Small intestine (tissue), 7 donors: ENCODE measurements at regions not wholly inside any gene's neighbourhood (a gene's known extent, or its start where the extent isn't known, plus 50 kb on each side); places are given as distances from the start of the nearest gene placed in this dataset.
A peak's percentile ranks its signal among the peaks of the same experiment; 100 is the strongest.

Source experiments
- DNase-seq, 2 donors: peaks; one replicate each; pipeline versions ENCODE4 v3.0.0 to v3.0.0-alpha.2; 2013
- FAIRE-seq: peaks from 2 replicates; lab custom pipeline; 2012; peaks lifted over from hg19 to GRCh38; lab: Jason Lieb, UNC
- H3K27ac ChIP-seq, 3 donors: one replicate each; pipeline ENCODE4 v1.5.1; 2013; ENCODE audit warnings: low read length in 2 of 3, mild to moderate bottlenecking in 2 of 3, control low read depth in 1 of 3, inconsistent platforms in 1 of 3, low read depth in 1 of 3, moderate library complexity in 1 of 3
- H3K27me3 ChIP-seq, 3 donors: one replicate each; pipeline ENCODE4 v1.6.1; 2013; ENCODE audit warnings: low read length in 3 of 3, inconsistent platforms in 1 of 3; ENCODE audit not compliant: control insufficient read depth in 3 of 3, insufficient read depth in 3 of 3
- H3K36me3 ChIP-seq, 3 donors: one replicate each; pipeline ENCODE4 v1.6.1; 2013; ENCODE audit warnings: low read length in 3 of 3, inconsistent platforms in 1 of 3, low read depth in 1 of 3, mild to moderate bottlenecking in 1 of 3, moderate library complexity in 1 of 3; ENCODE audit not compliant: control insufficient read depth in 3 of 3, insufficient read depth in 2 of 3
- H3K4me1 ChIP-seq, 3 donors: one replicate each; pipeline ENCODE4 v1.6.1; 2013; ENCODE audit warnings: low read length in 2 of 3, inconsistent platforms in 1 of 3, low read depth in 1 of 3, mild to moderate bottlenecking in 1 of 3, moderate library complexity in 1 of 3; ENCODE audit not compliant: control insufficient read depth in 3 of 3, insufficient read depth in 2 of 3
- H3K4me3 ChIP-seq, 3 donors: one replicate each; pipeline ENCODE4 v1.5.1; 2013; ENCODE audit warnings: low read length in 3 of 3, control low read depth in 1 of 3, inconsistent platforms in 1 of 3, low read depth in 1 of 3, mild to moderate bottlenecking in 1 of 3, moderate library complexity in 1 of 3
- H3K9me3 ChIP-seq, 2 donors: one replicate each; pipeline ENCODE4 v1.6.1; 2013; ENCODE audit warnings: low read depth in 1 of 2, low read length in 1 of 2; ENCODE audit not compliant: control insufficient read depth in 2 of 2, insufficient read depth in 1 of 2
- WGBS, 3 donors: extraction: QIAGEN DNeasy Blood & Tissue Kit; methylation state at CpG; one replicate each; pipeline ENCODE4 v1.1.7; 2013; 5-methylcytosine and 5-hydroxymethylcytosine counted together
- donor health status: healthy with polysubstance abuse.
- donor health status: control.
- donor health status: control.
- donor health status: Bipolar disorder and iron deficiency.
- donor health status: healthy.

DNA sequence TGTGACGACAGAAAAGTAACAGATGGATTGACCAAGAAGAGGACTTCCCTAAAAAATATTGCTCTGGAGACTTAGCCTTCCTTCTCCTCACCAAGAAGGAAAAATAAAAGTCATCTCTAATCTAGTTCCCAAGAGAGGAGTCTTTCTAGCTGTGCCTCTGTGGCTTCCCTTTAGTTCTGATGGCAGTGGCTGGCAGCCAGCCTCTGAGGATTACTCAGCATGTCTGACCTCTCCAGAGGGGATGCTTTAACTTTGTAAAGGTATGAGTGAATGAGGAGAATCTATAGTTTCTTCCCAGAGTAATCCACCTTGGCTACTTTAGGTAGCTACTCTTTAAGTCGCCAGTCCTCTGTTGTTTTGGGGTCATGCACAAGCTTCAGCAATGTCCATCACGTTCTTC, 163.9 kb upstream of the KIT start:
- FAIRE-seq (no peak), DNase-seq (no peak)
- Histone ChIP-seq H3K9me3 (no peaks in the 10 kb centered on the region), H3K4me3 (no peak overlapping the region), H3K36me3 (no peaks in the 10 kb centered on the region), H3K4me1 (no peaks in the 10 kb centered on the region), H3K27ac (no peak overlapping the region), H3K27me3 (no peaks in the 10 kb centered on the region)
- 71 to 84% (median 72%) methylated on average over 3 of the region's 3 CpGs for WGBS, 3 donors

- no peak for DNase-seq
- WGBS, 3 donors, result 84 to 85% (median 84%) methylated on average over 7 of the region's 7 CpGs
- Histone ChIP-seq H3K27me3 (no peaks in the 10 kb centered on the region), H3K4me1 (no peaks in the 10 kb centered on the region), H3K9me3 (no peaks in the 10 kb centered on the region), H3K4me3 (no peak overlapping the region), H3K27ac (no peak overlapping the region), H3K36me3 (no peaks in the 10 kb centered on the region)
- FAIRE-seq, result no peak
These were observed 162.7 kb upstream of the KIT start for GRCh38 chr4:54495091-54495490.

GRCh38 chr4:54495641-54496040, 162.1 kb upstream of the KIT start:
- H3K9me3 ChIP-seq, result no peaks in the 10 kb centered on the region
- no peaks in the 10 kb centered on the region for H3K4me1 ChIP-seq
- H3K27ac ChIP-seq, result no peak overlapping the region
- H3K4me3 ChIP-seq, result no peak overlapping the region
- WGBS, 3 donors, result 75 to 92% (median 87%) methylated on average over 3 of the region's 3 CpGs
- H3K27me3 ChIP-seq, result no peaks in the 10 kb centered on the region
- H3K36me3 ChIP-seq, result no peaks in the 10 kb centered on the region
- DNase-seq (no peak), FAIRE-seq (no peak)

- DNase-seq (peak in 1 of 2 donors; percentile 5), FAIRE-seq (no peak)
- Histone ChIP-seq H3K27me3 (no peaks in the 10 kb centered on the region), H3K9me3 (no peaks in the 10 kb centered on the region), H3K4me1 (no peaks in the 10 kb centered on the region), H3K27ac (no peak overlapping the region), H3K36me3 (no peaks in the 10 kb centered on the region), H3K4me3 (no peak overlapping the region)
- WGBS, 3 donors, result 66 to 80% (median 69%) methylated on average over 5 of the region's 5 CpGs
These were observed 161.3 kb upstream of the KIT start for GRCh38 chr4:54496412-54496811.

GRCh38 chr4:54497947-54498346, 159.8 kb upstream of the KIT start:
- H3K27me3 ChIP-seq, result no peaks in the 10 kb centered on the region
- no peak overlapping the region for H3K4me3 ChIP-seq
- no peaks in the 10 kb centered on the region for H3K4me1 ChIP-seq
- 47 to 62% (median 48%) methylated on average over 3 of the region's 3 CpGs for WGBS, 3 donors
- DNase-seq (no peak), FAIRE-seq (no peak)
- H3K36me3 ChIP-seq, result no peaks in the 10 kb centered on the region
- no peak overlapping the region for H3K27ac ChIP-seq
- H3K9me3 ChIP-seq, result no peaks in the 10 kb centered on the region

GRCh38 chr4:54498661-54499111, 159.1 kb upstream of the KIT start:
- H3K36me3 ChIP-seq, result no peaks in the 10 kb centered on the region
- DNase-seq (no peak), FAIRE-seq (no peak)
- H3K4me1 ChIP-seq, result no peaks in the 10 kb centered on the region
- no peak overlapping the region for H3K4me3 ChIP-seq
- 44 to 70% (median 60%) methylated on average over 1 of the region's 1 CpG for WGBS, 3 donors
- no peaks in the 10 kb centered on the region for H3K9me3 ChIP-seq
- H3K27ac ChIP-seq, result no peak overlapping the region
- H3K27me3 ChIP-seq, result no peaks in the 10 kb centered on the region

- H3K4me1 ChIP-seq, result no peaks in the 10 kb centered on the region
- no peak overlapping the region for H3K27ac ChIP-seq
- no peak overlapping the region for H3K4me3 ChIP-seq
- DNase-seq (no peak), FAIRE-seq (no peak)
- 49 to 64% (median 57%) methylated on average over 7 of the region's 7 CpGs for WGBS, 3 donors
- no peaks in the 10 kb centered on the region for H3K9me3 ChIP-seq
- H3K36me3 ChIP-seq, result no peaks in the 10 kb centered on the region
- no peaks in the 10 kb centered on the region for H3K27me3 ChIP-seq
These were observed 158.3 kb upstream of the KIT start for GRCh38 chr4:54499308-54500074.

DNA sequence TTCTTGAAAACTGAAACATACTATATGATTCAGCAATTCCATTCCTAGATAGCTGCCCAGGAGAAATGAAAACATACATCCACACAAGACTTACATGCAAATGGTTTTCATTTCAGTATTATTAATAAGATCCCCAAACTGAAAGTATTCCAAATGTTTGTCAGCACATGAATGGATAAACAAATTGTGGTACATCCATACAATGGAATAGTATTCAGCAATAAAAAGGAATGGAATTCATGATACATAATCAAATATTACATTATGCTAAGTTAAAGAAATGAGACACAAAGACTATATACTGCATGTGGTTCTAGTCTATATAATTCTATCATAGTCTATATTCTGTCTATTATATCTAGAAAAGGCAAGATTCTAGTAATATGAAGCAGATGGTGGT, 152.4 kb upstream of the KIT start:
- H3K27ac ChIP-seq, result no peak overlapping the region
- no peaks in the 10 kb centered on the region for H3K9me3 ChIP-seq
- no peaks in the 10 kb centered on the region for H3K27me3 ChIP-seq
- no peaks in the 10 kb centered on the region for H3K36me3 ChIP-seq
- DNase-seq (no peak), FAIRE-seq (no peak)
- H3K4me1 ChIP-seq, result no peaks in the 10 kb centered on the region
- no peak overlapping the region for H3K4me3 ChIP-seq

- DNase-seq (no peak), FAIRE-seq (no peak)
- Histone ChIP-seq H3K27me3 (no peaks in the 10 kb centered on the region), H3K36me3 (no peaks in the 10 kb centered on the region), H3K27ac (no peak overlapping the region), H3K4me1 (no peaks in the 10 kb centered on the region), H3K9me3 (no peaks in the 10 kb centered on the region), H3K4me3 (no peak overlapping the region)
- WGBS, 3 donors, result 84 to 92% (median 89%) methylated on average over 7 of the region's 7 CpGs
These were observed 151.8 kb upstream of the KIT start for GRCh38 chr4:54505996-54506395.
